Tibial artery (tissue), 4 donors: ENCODE measurements at regions not wholly inside any gene's neighbourhood (a gene's known extent, or its start where the extent isn't known, plus 50 kb on each side); places are given as distances from the start of the nearest gene placed in this dataset.

ENCODE experiments used
- DNase-seq, 2 donors: peaks; one replicate each; pipeline ENCODE4 v3.0.0-alpha.2; 2019
- H3K27ac ChIP-seq, 2 donors: fragments of 200-600 bp; sonication (generic) in 1 of 2; 1 replicate in 1 of 2; 2 replicates in 1 of 2; pipeline ENCODE4 v1.5.1; 2018 to 2019; ENCODE audit warnings: mild to moderate bottlenecking in 1 of 2
- H3K27me3 ChIP-seq, 2 donors: fragments of 200-600 bp; sonication (generic) in 1 of 2; one replicate each; pipeline versions ENCODE4 v1.5.1 to v1.6.0; 2016 to 2019
- H3K36me3 ChIP-seq, 3 donors: fragments of 200-600 bp; sonication (generic) in 2 of 3; one replicate each; pipeline ENCODE4 v1.5.1; 2016 to 2019; ENCODE audit warnings: mild to moderate bottlenecking in 2 of 3
- H3K4me1 ChIP-seq, 4 donors: fragments of 200-600 bp; sonication (generic) in 2 of 4; 1 replicate in 3 of 4; 2 replicates in 1 of 4; pipeline ENCODE4 v1.5.1; 2016 to 2019
- H3K4me3 ChIP-seq, 2 donors: fragments of 200-600 bp; sonication (generic) in 1 of 2; 1 replicate in 1 of 2; 2 replicates in 1 of 2; pipeline ENCODE4 v1.5.1; 2018 to 2019; ENCODE audit warnings: mild to moderate bottlenecking in 2 of 2
- H3K9me3 ChIP-seq, 3 donors: fragments of 200-600 bp; sonication (generic) in 1 of 3; one replicate each; pipeline ENCODE4 v1.5.1; 2016 to 2019
- intact Hi-C: fragments of 100-400 bp; cut with DNase I; formaldehyde crosslinking; loops from one replicate; pipeline ENCODE4 v1.15.0; 2023; ENCODE audit warnings: low total_unique reads
- TF ChIP-seq, protein P1 (sequence below), 2 experiments: fragments of 200-600 bp in 1 of 2; fragments of 450-650 bp in 1 of 2; IDR thresholded peaks; one replicate each; pipeline ENCODE4 v1.5.1; 2017 to 2019; ENCODE audit warnings: antibody characterized with exemption in 2 of 2, mild to moderate bottlenecking in 1 of 2, moderate library complexity in 1 of 2

- Histone ChIP-seq H3K27me3 (no peaks in the 10 kb centered on the region), H3K9me3 (no peaks in the 10 kb centered on the region), H3K27ac (no peak overlapping the region), H3K4me3 (no peak overlapping the region), H3K4me1 (no peaks in the 10 kb centered on the region), H3K36me3 (no peaks in the 10 kb centered on the region)
- intact Hi-C loops = no loop called here
- DNase-seq = no peak
- TF ChIP-seq, protein P1, sequence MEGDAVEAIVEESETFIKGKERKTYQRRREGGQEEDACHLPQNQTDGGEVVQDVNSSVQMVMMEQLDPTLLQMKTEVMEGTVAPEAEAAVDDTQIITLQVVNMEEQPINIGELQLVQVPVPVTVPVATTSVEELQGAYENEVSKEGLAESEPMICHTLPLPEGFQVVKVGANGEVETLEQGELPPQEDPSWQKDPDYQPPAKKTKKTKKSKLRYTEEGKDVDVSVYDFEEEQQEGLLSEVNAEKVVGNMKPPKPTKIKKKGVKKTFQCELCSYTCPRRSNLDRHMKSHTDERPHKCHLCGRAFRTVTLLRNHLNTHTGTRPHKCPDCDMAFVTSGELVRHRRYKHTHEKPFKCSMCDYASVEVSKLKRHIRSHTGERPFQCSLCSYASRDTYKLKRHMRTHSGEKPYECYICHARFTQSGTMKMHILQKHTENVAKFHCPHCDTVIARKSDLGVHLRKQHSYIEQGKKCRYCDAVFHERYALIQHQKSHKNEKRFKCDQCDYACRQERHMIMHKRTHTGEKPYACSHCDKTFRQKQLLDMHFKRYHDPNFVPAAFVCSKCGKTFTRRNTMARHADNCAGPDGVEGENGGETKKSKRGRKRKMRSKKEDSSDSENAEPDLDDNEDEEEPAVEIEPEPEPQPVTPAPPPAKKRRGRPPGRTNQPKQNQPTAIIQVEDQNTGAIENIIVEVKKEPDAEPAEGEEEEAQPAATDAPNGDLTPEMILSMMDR (IDR thresholded peaks at IDR 0.05) = no peak
Measured at GRCh38 chr11:106533046-106533445, 455.6 kb downstream of the AASDHPPT start.

- TF ChIP-seq, protein P1 (IDR thresholded peaks at IDR 0.05) = no peak
- Histone ChIP-seq H3K27ac (no peak overlapping the region), H3K4me1 (no peaks in the 10 kb centered on the region), H3K9me3 (no peaks in the 10 kb centered on the region), H3K36me3 (no peaks in the 10 kb centered on the region), H3K27me3 (no peaks in the 10 kb centered on the region), H3K4me3 (no peak overlapping the region)
- no peak for DNase-seq
- intact Hi-C loops = no loop called here
Measured at GRCh38 chr11:106540001-106540400, 462.5 kb downstream of the AASDHPPT start.

GRCh38 chr11:106548406-106548805 lies 469.9 kb downstream of the GUCY1A2 start:
- Histone ChIP-seq H3K27me3 (no peaks in the 10 kb centered on the region), H3K36me3 (no peaks in the 10 kb centered on the region), H3K9me3 (peaks cover 0 to 6% (median 0%) of the 10 kb centered on the region in 3 donors), H3K4me1 (no peaks in the 10 kb centered on the region), H3K4me3 (no peak overlapping the region), H3K27ac (no peak overlapping the region)
- DNase-seq = no peak
- intact Hi-C loops = no loop called here
- TF ChIP-seq, protein P1 (IDR thresholded peaks at IDR 0.05) = no peak

DNA sequence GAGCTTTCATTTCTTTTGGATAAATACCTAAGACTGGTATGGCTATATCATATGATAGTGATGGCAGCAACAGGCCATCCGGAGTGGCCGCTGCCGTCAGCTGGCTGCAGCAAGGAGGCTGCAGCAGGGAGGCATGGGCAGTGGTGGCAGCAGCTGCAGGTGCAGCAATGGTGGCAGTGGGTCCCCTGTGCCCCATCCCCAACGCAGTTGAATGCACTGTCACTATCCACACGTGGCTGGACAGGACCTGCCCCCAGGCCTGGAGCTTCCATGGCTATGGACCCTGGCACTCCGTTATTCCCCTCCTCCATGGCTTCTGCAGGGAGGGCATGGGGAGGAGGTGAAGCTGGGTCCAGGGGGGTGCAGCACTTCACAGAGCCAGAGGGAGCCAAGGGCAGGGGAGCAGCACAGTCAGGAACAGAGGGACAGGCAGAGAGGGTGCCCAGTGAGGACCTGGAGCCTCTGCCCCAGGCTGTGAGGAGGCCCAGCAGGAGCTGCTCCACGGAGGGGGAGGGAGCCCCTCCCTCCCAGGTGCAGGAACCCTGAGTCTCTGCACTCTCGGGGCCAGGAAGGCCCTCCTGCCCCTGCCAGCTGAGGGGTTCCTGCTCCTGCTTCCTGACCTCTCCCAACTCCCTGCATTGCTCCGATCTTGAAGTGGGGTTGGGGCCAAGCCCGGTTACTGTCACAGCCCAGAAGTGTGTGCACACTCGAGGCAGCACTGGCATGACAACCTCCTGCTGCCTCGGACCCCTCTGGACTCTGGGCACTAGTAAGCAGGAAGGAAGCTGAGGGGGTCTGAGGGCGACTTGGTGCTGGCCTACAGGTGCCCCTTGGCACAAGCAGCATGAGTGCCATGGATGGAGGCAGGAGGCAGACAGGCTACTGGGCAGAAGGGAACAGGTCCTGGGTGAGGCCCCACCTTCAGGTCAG lies 466.3 kb downstream of the GUCY1A2 start:
- no peak overlapping the region for H3K27ac ChIP-seq
- TF ChIP-seq, protein P1 (IDR thresholded peaks at IDR 0.05) = no peak
- H3K36me3 ChIP-seq = no peaks in the 10 kb centered on the region
- peaks cover 0 to 6% (median 0%) of the 10 kb centered on the region in 3 donors for H3K9me3 ChIP-seq
- no peak overlapping the region for H3K4me3 ChIP-seq
- H3K4me1 ChIP-seq = no peaks in the 10 kb centered on the region
- intact Hi-C loops = no loop called here
- no peak for DNase-seq
- H3K27me3 ChIP-seq = no peaks in the 10 kb centered on the region

DNA sequence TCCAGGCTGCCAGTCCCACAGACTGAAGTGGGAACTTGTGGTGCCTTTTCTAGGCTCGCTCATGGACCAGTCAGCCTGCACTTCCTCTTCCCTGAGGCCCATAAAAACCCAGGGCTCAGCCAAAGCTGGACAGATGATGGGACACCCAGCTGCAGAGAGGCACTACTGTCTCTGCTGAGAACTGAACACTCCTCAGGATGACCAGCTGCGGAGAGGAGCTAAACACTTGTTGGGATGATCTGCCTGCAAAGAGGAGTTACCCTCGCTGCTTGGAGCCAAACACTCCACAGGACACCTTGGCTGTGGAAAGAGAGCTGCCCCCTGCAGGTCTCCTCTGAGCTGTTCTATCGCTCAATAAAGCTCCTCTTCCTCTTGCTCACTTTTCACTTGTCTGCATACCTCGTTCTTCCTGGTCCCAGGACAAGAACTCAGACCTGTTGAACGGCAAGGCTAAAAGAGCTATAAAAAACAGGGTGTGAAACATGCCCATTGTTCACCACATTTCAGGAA lies 465.5 kb downstream of the GUCY1A2 start:
- Histone ChIP-seq H3K36me3 (no peaks in the 10 kb centered on the region), H3K9me3 (peaks cover 0 to 6% (median 0%) of the 10 kb centered on the region in 3 donors), H3K4me3 (no peak overlapping the region), H3K27ac (no peak overlapping the region), H3K27me3 (no peaks in the 10 kb centered on the region), H3K4me1 (no peaks in the 10 kb centered on the region)
- no peak for DNase-seq
- intact Hi-C loops = no loop called here
- TF ChIP-seq, protein P1 (IDR thresholded peaks at IDR 0.05) = no peak
